H9 (cell line): ENCODE measurements at regions not wholly inside any gene's neighbourhood (a gene's known extent, or its start where the extent isn't known, plus 50 kb on each side); places are given as distances from the start of the nearest gene placed in this dataset.

Source experiments
- DNase-seq: peaks from one replicate; pipeline ENCODE4 v3.0.0-alpha.2; 2017
- H2AFZ ChIP-seq: one replicate; pipeline ENCODE4 v1.6.1; 2013; ENCODE audit warnings: mild to moderate bottlenecking, low read length, control low read depth, moderate library complexity
- H2AK5ac ChIP-seq: 2 replicates; pipeline ENCODE4 v1.6.1; 2013; ENCODE audit warnings: low read length, control low read depth, mixed read lengths; ENCODE audit not compliant: insufficient read length
- H2BK120ac ChIP-seq: one replicate; pipeline ENCODE4 v1.6.1; 2013; ENCODE audit warnings: low read depth, mild to moderate bottlenecking, low read length, control low read depth, inconsistent platforms; ENCODE audit not compliant: poor library complexity, severe bottlenecking
- H2BK12ac ChIP-seq: 2 replicates; pipeline ENCODE4 v1.6.1; 2013; ENCODE audit warnings: low read length, control low read depth, mixed read lengths, low read depth; ENCODE audit not compliant: insufficient read length
- H2BK15ac ChIP-seq: 2 replicates; pipeline ENCODE4 v1.6.1; 2013; ENCODE audit warnings: low read depth, low read length, control low read depth
- H2BK20ac ChIP-seq: one replicate; pipeline ENCODE4 v1.6.1; 2013; ENCODE audit warnings: low read depth, mild to moderate bottlenecking, low read length, control low read depth, inconsistent platforms; ENCODE audit not compliant: poor library complexity, severe bottlenecking
- H2BK5ac ChIP-seq: 2 replicates; pipeline ENCODE4 v1.6.1; 2013; ENCODE audit warnings: low read length, control low read depth, mixed read lengths; ENCODE audit not compliant: insufficient read length
- H3K14ac ChIP-seq: 2 replicates; pipeline ENCODE4 v1.6.1; 2013; ENCODE audit warnings: low read length, control low read depth; ENCODE audit not compliant: insufficient read depth
- H3K18ac ChIP-seq: 2 replicates; pipeline ENCODE4 v1.6.1; 2013; ENCODE audit warnings: low read depth, mild to moderate bottlenecking, mixed read lengths, low read length, control low read depth; ENCODE audit not compliant: insufficient read length
- H3K23ac ChIP-seq: 2 replicates; pipeline ENCODE4 v1.6.1; 2013; ENCODE audit warnings: low read length, control low read depth, mixed read lengths, low read depth; ENCODE audit not compliant: insufficient read length
- H3K23me2 ChIP-seq: 2 replicates; pipeline ENCODE4 v1.6.1; 2013; ENCODE audit warnings: low read depth, mild to moderate bottlenecking, mixed read lengths, low read length, control low read depth; ENCODE audit not compliant: insufficient read length, poor library complexity, severe bottlenecking
- H3K27ac ChIP-seq: 2 replicates; pipeline ENCODE4 v1.5.1; 2013; ENCODE audit warnings: low read length, control low read depth, mixed read lengths, low read depth; ENCODE audit not compliant: insufficient read length
- H3K27me3 ChIP-seq: 2 replicates; pipeline ENCODE4 v1.6.1; 2013; ENCODE audit warnings: low read length, control low read depth, inconsistent platforms; ENCODE audit not compliant: insufficient read depth
- H3K4ac ChIP-seq: 2 replicates; pipeline ENCODE4 v1.6.1; 2013; ENCODE audit warnings: low read depth, mild to moderate bottlenecking, control low read depth, inconsistent platforms, low read length, moderate library complexity
- H3K4me1 ChIP-seq: 2 replicates; pipeline ENCODE4 v1.6.1; 2013; ENCODE audit warnings: low read length, control low read depth, inconsistent platforms; ENCODE audit not compliant: insufficient read depth
- H3K4me2 ChIP-seq: 2 replicates; pipeline ENCODE4 v1.6.1; 2013; ENCODE audit warnings: low read length, control low read depth, mixed read lengths; ENCODE audit not compliant: insufficient read length, insufficient read depth
- H3K56ac ChIP-seq: 2 replicates; pipeline ENCODE4 v1.6.1; 2013; ENCODE audit warnings: low read depth, mild to moderate bottlenecking, mixed read lengths, low read length, control low read depth; ENCODE audit not compliant: insufficient read length
- H3K79me1 ChIP-seq: 2 replicates; pipeline ENCODE4 v1.6.1; 2013; ENCODE audit warnings: low read depth, mild to moderate bottlenecking, moderate library complexity, low read length, control low read depth, inconsistent platforms; ENCODE audit not compliant: insufficient read depth, poor library complexity, severe bottlenecking
- H3K79me2 ChIP-seq: 2 replicates; pipeline ENCODE4 v1.6.1; 2013; ENCODE audit warnings: low read length, control low read depth, inconsistent platforms; ENCODE audit not compliant: insufficient read depth
- H3K9ac ChIP-seq: 2 replicates; pipeline ENCODE4 v1.6.1; 2013; ENCODE audit warnings: low read length, control low read depth, mixed read lengths; ENCODE audit not compliant: insufficient read length; ENCODE audit errors: extremely low read depth
- H3K9me3 ChIP-seq: one replicate; pipeline ENCODE4 v1.6.1; 2013; ENCODE audit warnings: low read depth, low read length, inconsistent platforms; ENCODE audit not compliant: control insufficient read depth
- H3T11ph ChIP-seq: one replicate; pipeline ENCODE4 v1.6.1; 2013; ENCODE audit warnings: mild to moderate bottlenecking, low read length, control low read depth, inconsistent platforms
- H4K20me1 ChIP-seq: one replicate; pipeline ENCODE4 v1.6.1; 2013; ENCODE audit not compliant: control insufficient read depth, insufficient read length, insufficient read depth
- H4K5ac ChIP-seq: 2 replicates; pipeline ENCODE4 v1.6.1; 2013; ENCODE audit warnings: low read depth, mild to moderate bottlenecking, mixed read lengths, low read length, control low read depth; ENCODE audit not compliant: insufficient read length
- H4K8ac ChIP-seq: replicated peaks from 2 replicates; pipeline ENCODE4 v1.6.1; 2013; ENCODE audit warnings: low read length, control low read depth, mixed read lengths, low read depth; ENCODE audit not compliant: insufficient read length
- H4K91ac ChIP-seq: 2 replicates; pipeline ENCODE4 v1.6.1; 2013; ENCODE audit warnings: low read depth, mild to moderate bottlenecking, moderate library complexity, mixed read lengths, low read length, control low read depth; ENCODE audit not compliant: insufficient read length
- H3K27ac Mint-ChIP-seq, 3 experiments: 2 replicates in 2 of 3; 3 replicates in 1 of 3; pipeline ENCODE4 v1.8.0; 2020 to 2021; ENCODE audit warnings: mixed read lengths in 3 of 3, mild to moderate bottlenecking in 1 of 3, moderate library complexity in 1 of 3
- H3K27me3 Mint-ChIP-seq: 2 replicates; pipeline ENCODE4 v1.8.0; 2021; ENCODE audit warnings: low read depth, mild to moderate bottlenecking, moderate library complexity, mixed read lengths
- H3K36me3 Mint-ChIP-seq, 3 experiments: 2 replicates in 2 of 3; 3 replicates in 1 of 3; pipeline ENCODE4 v1.8.0; 2020 to 2021; ENCODE audit warnings: low read depth in 3 of 3, mixed read lengths in 3 of 3; ENCODE audit not compliant: insufficient read depth in 1 of 3
- H3K4me1 Mint-ChIP-seq, 2 experiments: 2 replicates each; pipeline ENCODE4 v1.8.0; 2020; ENCODE audit warnings: mixed read lengths in 2 of 2
- H3K4me3 Mint-ChIP-seq, 2 experiments: 2 replicates in 1 of 2; 3 replicates in 1 of 2; pipeline ENCODE4 v1.8.0; 2020 to 2021; ENCODE audit warnings: mild to moderate bottlenecking in 2 of 2, mixed read lengths in 2 of 2, moderate library complexity in 1 of 2
- H3K9me3 Mint-ChIP-seq, 2 experiments: 2 replicates in 1 of 2; 3 replicates in 1 of 2; pipeline ENCODE4 v1.8.0; 2020; ENCODE audit warnings: mild to moderate bottlenecking in 2 of 2, mixed read lengths in 2 of 2, moderate library complexity in 1 of 2
- WGBS: extraction: QIAGEN DNeasy Blood & Tissue Kit; methylation state at CpG from one replicate; pipeline ENCODE4 v1.1.7; 2013; ENCODE audit warnings: missing lambda C conversion rate, low lambda C conversion rate, mixed read lengths; ENCODE audit not compliant: insufficient read length; ENCODE audit errors: extremely low coverage; 5-methylcytosine and 5-hydroxymethylcytosine counted together
- TF ChIP-seq, protein P1 (sequence below): fragments of 200-600 bp; sonication (generic); conservative IDR thresholded peaks from 3 replicates; pipeline ENCODE4 v1.8.0; 2021; ENCODE audit warnings: antibody characterized with exemption, mild to moderate bottlenecking

DNA sequence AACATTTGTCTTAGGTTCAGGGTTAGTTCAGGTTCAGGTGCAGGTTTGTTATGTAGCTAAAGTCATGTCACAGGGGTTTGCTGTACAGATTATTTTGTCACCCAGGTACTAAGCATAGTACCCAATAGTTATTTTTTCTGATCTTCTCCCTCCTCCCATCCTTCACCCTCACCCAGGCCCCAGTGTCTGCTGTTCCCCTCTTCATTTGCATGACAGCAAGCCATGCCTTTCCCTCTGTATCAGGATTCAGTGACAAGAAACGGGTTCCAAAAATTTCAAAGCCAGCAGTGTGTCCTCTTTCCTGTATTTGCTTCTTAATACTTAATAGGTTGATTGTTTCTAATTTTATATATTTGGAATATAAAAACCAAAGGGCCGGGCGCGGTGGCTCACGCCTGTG lies 330.8 kb upstream of the SGCD start:
- no peak overlapping the region for H4K91ac ChIP-seq
- H3K23ac ChIP-seq, result no peak overlapping the region
- Mint-ChIP-seq H3K27ac (no peak overlapping the region; a peak in 1 of 7 replicates), H3K27me3 (no peaks in the 10 kb centered on the region), H3K9me3 (no peaks in the 10 kb centered on the region), H3K36me3 (no peaks in the 10 kb centered on the region), H3K4me3 (no peak overlapping the region), H3K4me1 (peaks cover 8 to 10% of the 10 kb centered on the region in 2 experiments)
- H3K9me3 ChIP-seq, result no peaks in the 10 kb centered on the region
- no peaks in the 10 kb centered on the region for H3K79me1 ChIP-seq
- no peak overlapping the region for H2BK15ac ChIP-seq
- H3K9ac ChIP-seq, result no peak overlapping the region
- no peak overlapping the region for H2BK5ac ChIP-seq
- H4K20me1 ChIP-seq, result no peaks in the 10 kb centered on the region
- no peak overlapping the region for H3K4ac ChIP-seq
- no peak for DNase-seq
- no peak overlapping the region for H2AK5ac ChIP-seq
- no peak overlapping the region for H2BK12ac ChIP-seq
- TF ChIP-seq, protein P1, sequence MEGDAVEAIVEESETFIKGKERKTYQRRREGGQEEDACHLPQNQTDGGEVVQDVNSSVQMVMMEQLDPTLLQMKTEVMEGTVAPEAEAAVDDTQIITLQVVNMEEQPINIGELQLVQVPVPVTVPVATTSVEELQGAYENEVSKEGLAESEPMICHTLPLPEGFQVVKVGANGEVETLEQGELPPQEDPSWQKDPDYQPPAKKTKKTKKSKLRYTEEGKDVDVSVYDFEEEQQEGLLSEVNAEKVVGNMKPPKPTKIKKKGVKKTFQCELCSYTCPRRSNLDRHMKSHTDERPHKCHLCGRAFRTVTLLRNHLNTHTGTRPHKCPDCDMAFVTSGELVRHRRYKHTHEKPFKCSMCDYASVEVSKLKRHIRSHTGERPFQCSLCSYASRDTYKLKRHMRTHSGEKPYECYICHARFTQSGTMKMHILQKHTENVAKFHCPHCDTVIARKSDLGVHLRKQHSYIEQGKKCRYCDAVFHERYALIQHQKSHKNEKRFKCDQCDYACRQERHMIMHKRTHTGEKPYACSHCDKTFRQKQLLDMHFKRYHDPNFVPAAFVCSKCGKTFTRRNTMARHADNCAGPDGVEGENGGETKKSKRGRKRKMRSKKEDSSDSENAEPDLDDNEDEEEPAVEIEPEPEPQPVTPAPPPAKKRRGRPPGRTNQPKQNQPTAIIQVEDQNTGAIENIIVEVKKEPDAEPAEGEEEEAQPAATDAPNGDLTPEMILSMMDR, result no peak
- no peak overlapping the region for H3K27ac ChIP-seq
- no peak overlapping the region for H2BK120ac ChIP-seq
- no peak overlapping the region for H2AFZ ChIP-seq
- H3K18ac ChIP-seq, result no peak overlapping the region
- no CpG with 5 or more reads among the region's 5 CpGs for WGBS
- H3K4me1 ChIP-seq, result no peaks in the 10 kb centered on the region
- no peaks in the 10 kb centered on the region for H3K23me2 ChIP-seq
- no peak overlapping the region for H3K14ac ChIP-seq
- no peak overlapping the region for H4K5ac ChIP-seq
- no peak overlapping the region for H4K8ac ChIP-seq
- H3K27me3 ChIP-seq, result no peaks in the 10 kb centered on the region
- no peaks in the 10 kb centered on the region for H3K79me2 ChIP-seq
- H3K56ac ChIP-seq, result no peak overlapping the region
- H3T11ph ChIP-seq, result no peak overlapping the region
- H3K4me2 ChIP-seq, result no peak overlapping the region
- H2BK20ac ChIP-seq, result no peak overlapping the region
